PFSK-1 (cell line): ENCODE measurements at regions not wholly inside any gene's neighbourhood (a gene's known extent, or its start where the extent isn't known, plus 50 kb on each side); places are given as distances from the start of the nearest gene placed in this dataset.

Source experiments
- FOXP2 ChIP-seq: optimal IDR thresholded peaks from 2 replicates; pipeline ENCODE3; 2011; ENCODE audit warnings: borderline replicate concordance, control low read depth, inconsistent platforms; ENCODE audit not compliant: insufficient read depth; ENCODE audit errors: extremely low read length, extremely low read depth
- POLR2AphosphoS5 ChIP-seq: IDR thresholded peaks from 2 replicates; pipeline ENCODE4 v1.6.1; 2012; ENCODE audit warnings: low read depth, mild to moderate bottlenecking, control low read depth, low read length, moderate library complexity
- REST ChIP-seq, 2 experiments: IDR thresholded peaks; 2 replicates each; pipeline versions ENCODE4 v1.6.1 to v1.8.0; 2011 to 2012; ENCODE audit warnings: low read depth in 2 of 2, low read length in 2 of 2, control low read depth in 1 of 2, inconsistent platforms in 1 of 2, mild to moderate bottlenecking in 1 of 2, moderate library complexity in 1 of 2; ENCODE audit not compliant: insufficient read depth in 1 of 2
- SIN3A ChIP-seq: IDR thresholded peaks from 2 replicates; pipeline ENCODE4 v1.6.1; 2012; ENCODE audit warnings: mild to moderate bottlenecking, low read length, moderate library complexity, borderline replicate concordance; ENCODE audit not compliant: insufficient read depth
- TAF1 ChIP-seq: IDR thresholded peaks from 2 replicates; pipeline ENCODE4 v1.6.1; 2012; ENCODE audit warnings: low read length, control low read depth, borderline replicate concordance; ENCODE audit not compliant: insufficient read depth

GRCh38 chr1:219534991-219535390 lies 77.9 kb downstream of the ZC3H11B start:
- TF ChIP-seq POLR2AphosphoS5 (no peak), SIN3A (no peak), FOXP2 (no peak), TAF1 (no peak), REST (IDR thresholded peaks at IDR 0.05; ENCODE audit: insufficient read depth in 1 of 2, low read depth in 2 of 2, low read length in 2 of 2) (no peak)

- TF ChIP-seq FOXP2 (no peak), REST (IDR thresholded peaks at IDR 0.05; ENCODE audit: insufficient read depth in 1 of 2, low read depth in 2 of 2, low read length in 2 of 2) (no peak), SIN3A (no peak), POLR2AphosphoS5 (no peak), TAF1 (no peak)
Observed at GRCh38 chr1:219533280-219533679, 79.6 kb downstream of the ZC3H11B start.

- TF ChIP-seq POLR2AphosphoS5 (no peak), TAF1 (no peak), FOXP2 (no peak), REST (IDR thresholded peaks at IDR 0.05; ENCODE audit: insufficient read depth in 1 of 2, low read depth in 2 of 2, low read length in 2 of 2) (no peak), SIN3A (no peak)
Observed at GRCh38 chr1:219529116-219529515, 83.8 kb downstream of the ZC3H11B start.

GRCh38 chr1:219528633-219529032 lies 84.3 kb downstream of the ZC3H11B start:
- no peak for TF ChIP-seq TAF1

- TF ChIP-seq TAF1 (no peak), REST (IDR thresholded peaks at IDR 0.05; ENCODE audit: insufficient read depth in 1 of 2, low read depth in 2 of 2, low read length in 2 of 2) (no peak), SIN3A (no peak), POLR2AphosphoS5 (no peak), FOXP2 (no peak)
Observed at GRCh38 chr1:219527994-219528393, 84.9 kb downstream of the ZC3H11B start.
